ELF-1 (cell line): ENCODE measurements at regions not wholly inside any gene's neighbourhood (a gene's known extent, or its start where the extent isn't known, plus 50 kb on each side); places are given as distances from the start of the nearest gene placed in this dataset.

ENCODE experiments used
- DNase-seq: peaks from one replicate; pipeline ENCODE4 v3.0.0-alpha.2; 2016; ENCODE audit warnings: low read depth, low spot score

GRCh38 chr22:48370508-48371325 is 1457.0 kb downstream of the BRD1 start:
- no peak for DNase-seq

GRCh38 chr22:48369789-48370507 is 1457.7 kb downstream of the BRD1 start:
- peak; percentile 64 for DNase-seq

GRCh38 chr22:48368975-48369525 is 1458.6 kb downstream of the BRD1 start:
- DNase-seq: peak; percentile 20

GRCh38 chr22:48367731-48368130 is 1459.9 kb downstream of the BRD1 start:
- no peak for DNase-seq

GRCh38 chr22:48366591-48366990 is 1461.1 kb downstream of the BRD1 start:
- no peak for DNase-seq

GRCh38 chr22:48366056-48366455 is 1461.6 kb downstream of the BRD1 start:
- no peak for DNase-seq

- no peak for DNase-seq
These were observed 1462.3 kb downstream of the BRD1 start for GRCh38 chr22:48365386-48365785.

GRCh38 chr22:48362721-48363404 is 1464.8 kb downstream of the BRD1 start:
- DNase-seq: no peak

- DNase-seq: no peak
These were observed 1466.5 kb downstream of the BRD1 start for GRCh38 chr22:48361099-48361639.

GRCh38 chr22:48359613-48359965 is 1468.1 kb downstream of the BRD1 start:
- no peak for DNase-seq

- no peak for DNase-seq
These were observed 1468.6 kb downstream of the BRD1 start for GRCh38 chr22:48358886-48359612.

GRCh38 chr22:48357961-48358360 is 1469.7 kb downstream of the BRD1 start:
- no peak for DNase-seq

- peak; percentile 83 for DNase-seq
These were observed 1470.5 kb downstream of the BRD1 start for GRCh38 chr22:48357196-48357595.

GRCh38 chr22:48356731-48357130 is 1470.9 kb downstream of the BRD1 start:
- DNase-seq: no peak

- no peak for DNase-seq
These were observed 1473.6 kb downstream of the BRD1 start for GRCh38 chr22:48354096-48354495.

GRCh38 chr22:48353116-48353947 is 1474.3 kb downstream of the BRD1 start:
- no peak for DNase-seq

- DNase-seq: no peak
These were observed 1475.4 kb downstream of the BRD1 start for GRCh38 chr22:48352086-48352911.

GRCh38 chr22:48351376-48352085 is 1476.1 kb downstream of the BRD1 start:
- no peak for DNase-seq

- no peak for DNase-seq
These were observed 1477.2 kb downstream of the BRD1 start for GRCh38 chr22:48350456-48350855.
